Effector CD4-positive, alpha-beta T cell (primary cell): ENCODE measurements at regions not wholly inside any gene's neighbourhood (a gene's known extent, or its start where the extent isn't known, plus 50 kb on each side); places are given as distances from the start of the nearest gene placed in this dataset.

Source experiments
- DNase-seq: peaks from one replicate; pipeline ENCODE4 v3.0.0-alpha.2; 2020

GRCh38 chr15:98480844-98481243, 167.5 kb upstream of the IGF1R start:
- DNase-seq: no peak

DNA sequence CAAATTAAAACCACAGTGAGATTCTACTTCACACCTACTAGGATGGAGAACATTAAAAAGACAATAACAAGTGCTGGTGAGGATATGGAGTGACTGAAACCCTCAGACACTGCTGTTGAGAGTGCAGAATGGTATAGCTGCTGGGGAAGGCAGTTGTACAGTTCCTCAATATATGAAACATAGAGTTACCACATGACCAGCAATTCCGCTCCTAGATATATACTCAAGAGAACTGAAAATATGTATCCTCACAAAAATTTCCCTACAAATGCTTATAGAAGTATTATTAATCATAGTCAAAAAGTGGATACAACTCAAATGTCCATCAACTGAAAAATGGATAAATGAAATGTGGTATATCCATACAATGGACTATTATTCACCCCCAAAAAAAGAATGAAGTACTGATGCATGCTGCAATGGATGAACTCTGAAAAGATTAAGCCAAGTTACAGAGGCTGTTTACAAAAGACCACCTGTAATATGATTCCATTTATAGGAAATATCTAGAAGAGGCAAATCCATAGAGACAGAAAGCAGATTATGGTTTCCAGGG, 164.7 kb upstream of the IGF1R start:
- no peak for DNase-seq

DNA sequence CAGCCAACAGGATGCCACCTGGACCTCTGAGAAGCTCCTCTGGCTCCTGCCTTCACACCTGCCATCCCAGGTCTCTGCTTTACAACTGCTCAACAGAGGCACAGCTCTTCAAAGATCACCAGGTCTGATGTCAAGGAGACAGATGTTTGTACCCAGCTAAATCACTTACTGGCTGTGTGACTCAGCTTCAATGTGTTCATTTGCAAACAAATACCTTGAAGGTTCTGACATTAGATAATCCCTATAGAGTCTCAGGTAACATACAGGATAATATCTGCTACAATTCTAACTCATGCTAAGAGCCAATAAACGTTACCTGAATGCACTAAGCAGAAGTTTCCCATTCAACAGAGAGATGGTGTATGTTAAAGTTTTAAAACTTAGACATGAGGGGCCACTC, 163.4 kb upstream of the IGF1R start:
- no peak for DNase-seq

GRCh38 chr15:98485451-98485850, 162.9 kb upstream of the IGF1R start:
- DNase-seq: no peak

DNA sequence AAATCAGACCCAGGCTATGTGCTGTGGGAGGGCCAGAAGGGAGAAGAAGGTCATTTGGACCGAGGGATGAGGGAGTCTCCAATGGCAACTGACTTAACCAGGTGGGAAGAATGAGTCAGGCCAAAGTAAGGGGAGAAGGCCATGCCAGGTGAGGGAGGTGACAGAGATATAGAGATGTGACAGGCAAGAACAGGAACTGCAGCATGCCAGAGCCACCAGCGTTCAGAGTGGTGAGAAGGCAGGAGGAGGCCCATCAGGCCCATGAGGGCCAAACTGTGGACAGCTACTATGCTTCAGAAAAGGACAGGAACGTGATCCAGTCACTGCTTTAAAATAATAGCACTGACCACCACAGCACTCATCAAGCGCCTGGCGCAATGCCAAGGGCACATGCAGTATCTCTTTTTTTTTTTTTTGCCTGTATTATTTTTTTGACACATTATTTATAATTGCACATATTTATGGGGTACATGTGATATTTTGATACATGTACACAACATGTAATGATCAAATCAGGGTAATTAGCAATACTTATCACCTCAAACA, 154.3 kb upstream of the IGF1R start:
- no peak for DNase-seq

DNA sequence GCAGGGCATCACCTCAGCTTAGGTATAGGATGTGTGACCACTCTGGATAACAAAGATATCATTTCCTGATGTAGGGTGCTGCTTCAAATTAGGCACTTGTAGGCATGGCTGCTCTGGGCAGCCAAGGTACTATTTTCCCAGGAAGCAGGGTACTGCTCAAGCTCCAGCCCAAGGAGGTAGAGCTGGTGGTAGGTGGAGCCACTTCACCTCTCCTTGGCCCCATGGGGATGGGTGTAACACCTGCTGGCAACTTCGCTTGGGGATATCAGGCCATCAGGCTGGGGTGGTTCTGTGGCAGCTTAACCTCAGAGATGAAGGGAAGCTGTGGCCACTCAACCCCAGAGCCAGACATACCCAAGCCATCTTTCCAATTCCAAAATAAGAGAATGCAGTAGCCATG, 147.1 kb upstream of the IGF1R start:
- no peak for DNase-seq

DNA sequence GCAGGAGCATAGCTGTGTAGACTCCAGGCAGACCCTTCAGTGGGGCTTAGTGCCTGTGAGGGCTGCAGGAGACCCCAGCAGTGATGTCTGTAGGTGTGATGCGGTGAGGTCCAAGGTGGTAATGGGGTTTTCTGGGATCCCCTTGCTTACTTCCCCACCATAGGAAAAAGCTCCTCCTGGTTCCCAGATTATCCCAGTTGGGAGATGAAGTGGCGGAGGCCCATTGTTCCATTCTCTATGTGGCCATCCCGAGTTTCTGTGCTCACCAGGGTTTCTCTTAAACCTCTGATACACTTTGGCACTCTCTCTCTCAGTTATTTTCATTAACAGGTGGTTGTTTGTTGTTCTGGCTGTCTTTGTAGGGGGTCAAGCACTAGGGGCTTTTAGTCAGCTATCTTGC, 146.7 kb upstream of the IGF1R start:
- no peak for DNase-seq

GRCh38 chr15:98503970-98504369, 144.4 kb upstream of the IGF1R start:
- DNase-seq: no peak

GRCh38 chr15:98504998-98505397, 143.3 kb upstream of the IGF1R start:
- DNase-seq: no peak

DNA sequence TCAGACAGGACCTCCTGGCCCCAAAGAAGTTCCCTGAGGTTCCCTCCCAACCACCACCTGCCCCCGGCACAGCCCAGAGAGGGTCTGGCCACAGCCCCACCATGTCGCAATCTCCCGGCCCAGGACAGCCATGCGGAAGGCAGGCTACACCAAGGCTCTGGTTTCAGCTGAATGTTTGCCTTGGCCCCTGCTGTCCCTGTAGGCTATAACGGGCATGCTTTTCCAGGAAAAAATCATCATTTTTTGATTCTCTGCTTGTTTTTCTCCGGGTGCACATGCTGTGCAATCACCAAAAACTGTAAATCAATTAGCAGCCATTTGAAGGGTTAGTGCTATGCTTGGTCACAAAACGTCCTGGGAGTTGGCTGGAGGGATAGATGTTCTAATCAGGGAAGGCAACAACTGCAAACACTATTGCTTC, 142.7 kb upstream of the IGF1R start:
- no peak for DNase-seq

DNA sequence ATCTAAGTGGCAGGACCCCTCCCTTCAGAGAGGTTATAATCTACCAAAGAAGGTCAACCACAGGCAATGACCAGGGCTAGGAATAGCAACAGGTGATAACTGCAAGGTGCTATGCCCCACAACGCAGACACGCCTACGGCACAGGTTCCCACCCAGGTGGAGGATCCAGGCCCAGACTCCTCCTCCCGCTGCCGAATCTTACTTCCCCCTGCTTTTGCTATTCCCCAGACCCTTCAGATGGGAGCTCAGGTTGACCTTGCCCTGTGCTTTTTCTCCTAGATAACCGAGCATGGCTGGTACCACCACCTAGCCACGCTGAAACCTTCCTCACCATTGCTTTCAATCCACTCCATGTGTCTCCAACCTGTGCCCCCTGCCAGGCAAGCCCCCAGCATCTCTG, 142.2 kb upstream of the IGF1R start:
- no peak for DNase-seq

- no peak for DNase-seq
These were observed 141.6 kb upstream of the IGF1R start for GRCh38 chr15:98506711-98507110.

DNA sequence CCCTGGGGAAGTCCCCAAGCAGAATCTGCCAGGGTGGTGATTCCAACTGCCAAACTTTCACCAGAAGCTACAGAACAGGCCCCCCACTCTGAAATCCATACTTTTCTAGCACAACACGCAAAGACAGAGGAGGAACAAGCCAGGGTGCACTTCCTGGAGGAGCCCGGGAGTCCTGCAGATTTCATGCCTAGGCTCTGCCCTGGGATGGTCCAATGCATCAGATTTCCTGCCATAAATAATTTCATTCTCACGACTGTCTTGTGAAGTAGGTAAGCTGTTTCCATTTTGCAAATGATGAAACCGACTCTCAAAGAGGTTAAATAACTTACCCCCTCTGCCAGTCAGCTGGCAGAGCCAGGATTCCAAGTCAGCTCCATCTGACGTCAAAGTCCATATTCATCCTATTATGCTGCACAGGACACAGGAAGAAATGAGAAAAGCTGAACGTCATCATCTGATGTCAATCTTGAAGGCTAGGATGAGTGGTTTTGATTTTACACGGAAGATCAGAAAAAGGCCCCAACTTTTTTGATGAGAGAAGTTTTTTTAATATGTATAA, 134.8 kb upstream of the IGF1R start:
- no peak for DNase-seq

DNA sequence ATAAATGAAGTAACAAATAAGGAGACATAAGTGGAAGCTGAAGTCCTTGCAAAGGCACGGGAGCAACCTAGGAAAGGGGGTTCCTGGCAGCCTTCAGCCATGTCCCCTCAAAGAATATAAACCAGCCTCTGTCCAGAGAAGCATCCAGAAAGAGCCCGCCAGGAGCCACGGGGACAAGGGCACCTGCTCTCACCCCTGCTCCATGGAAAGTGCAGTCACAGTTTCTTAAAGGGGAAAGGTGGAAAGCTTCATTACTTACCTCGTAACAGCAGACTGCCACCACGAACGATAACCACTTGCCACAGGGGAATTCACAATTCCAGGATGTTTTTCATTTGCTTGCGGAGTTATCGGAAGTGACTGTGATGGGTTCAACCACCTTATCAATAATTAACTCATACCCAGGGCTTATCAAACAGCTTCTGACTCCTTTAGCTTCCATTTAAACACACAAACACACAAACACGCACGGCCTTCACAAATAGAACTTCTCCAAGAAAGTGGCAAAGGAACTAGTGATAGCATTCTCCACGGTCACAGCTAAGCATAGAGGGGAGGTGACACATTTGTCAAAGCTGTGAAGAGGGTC, 134.2 kb upstream of the IGF1R start:
- no peak for DNase-seq

GRCh38 chr15:98518823-98519561, 129.3 kb upstream of the IGF1R start:
- DNase-seq: peak; percentile 17

DNA sequence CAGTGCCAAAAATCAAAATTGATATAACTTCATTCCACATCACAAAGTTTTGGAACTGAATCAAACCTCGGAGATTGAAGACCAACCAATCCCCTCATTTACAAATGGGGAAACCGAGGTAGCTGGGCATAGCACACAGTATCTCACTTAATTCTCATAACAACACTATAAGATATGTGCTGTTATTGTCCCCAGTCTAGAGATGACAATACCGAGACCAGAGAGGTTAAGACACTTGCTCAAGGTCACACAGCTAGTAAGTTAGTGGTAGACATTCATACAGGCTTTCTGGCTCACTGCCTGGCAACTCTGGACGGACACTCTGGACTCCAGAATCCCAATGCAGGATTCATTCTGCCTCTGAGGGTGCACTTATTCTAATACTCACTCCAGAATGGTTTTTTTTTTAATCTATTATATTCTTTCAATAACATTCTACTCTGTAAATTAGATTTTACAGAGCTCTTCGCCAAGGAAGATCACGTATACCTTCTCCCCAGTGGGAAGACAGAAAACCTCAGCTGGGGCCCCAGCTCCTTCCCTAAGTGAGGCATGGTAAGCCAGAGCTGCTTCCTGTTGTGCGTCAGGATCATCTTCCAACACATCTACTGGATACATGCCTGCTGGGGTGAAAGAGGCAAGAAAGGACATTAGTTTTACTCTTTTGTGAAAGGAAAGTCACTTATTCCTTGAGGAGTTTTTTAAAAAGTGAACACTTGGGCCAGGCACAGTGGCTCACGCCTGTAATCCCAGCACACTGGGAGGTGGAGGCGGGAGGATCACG, 128.4 kb upstream of the IGF1R start:
- DNase-seq: no peak

GRCh38 chr15:98522127-98522526, 126.2 kb upstream of the IGF1R start:
- DNase-seq: no peak

DNA sequence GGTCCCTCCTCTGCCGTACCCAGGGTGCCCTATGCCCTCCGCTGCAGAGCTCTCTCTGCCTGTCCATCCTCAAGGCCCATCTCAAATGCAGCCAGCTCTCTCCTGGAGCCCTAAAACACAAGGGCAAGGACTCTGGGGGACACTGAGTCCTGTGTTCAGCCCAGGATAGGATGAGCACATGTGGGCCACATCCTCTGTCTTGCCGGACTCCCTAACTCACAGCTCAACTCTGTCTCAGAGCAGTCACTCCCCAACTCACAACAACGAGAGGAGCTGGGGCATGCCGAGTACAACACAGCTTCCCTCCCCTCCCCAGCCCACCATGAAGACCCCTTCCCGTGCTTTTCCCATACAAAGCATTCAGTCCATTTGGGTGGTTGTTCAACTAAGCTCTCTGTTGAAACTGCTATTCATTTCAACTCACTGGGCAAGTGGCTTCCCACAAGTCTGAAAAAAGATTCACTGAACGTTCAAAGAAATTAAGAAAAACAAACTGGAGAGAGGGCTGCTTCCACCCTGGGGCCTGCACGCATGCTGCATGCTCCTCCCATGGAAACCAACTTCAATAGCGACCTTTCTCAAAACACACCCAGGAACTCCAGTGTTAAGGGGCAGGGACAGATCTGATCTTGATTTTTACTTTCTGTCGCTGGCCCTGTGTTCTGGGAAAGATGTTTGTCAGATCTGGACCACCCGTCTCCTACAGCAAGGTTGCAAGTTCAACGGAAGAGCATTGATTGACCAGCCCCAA, 124.3 kb upstream of the IGF1R start:
- no peak for DNase-seq

GRCh38 chr15:98524838-98525660, 123.3 kb upstream of the IGF1R start:
- no peak for DNase-seq

DNA sequence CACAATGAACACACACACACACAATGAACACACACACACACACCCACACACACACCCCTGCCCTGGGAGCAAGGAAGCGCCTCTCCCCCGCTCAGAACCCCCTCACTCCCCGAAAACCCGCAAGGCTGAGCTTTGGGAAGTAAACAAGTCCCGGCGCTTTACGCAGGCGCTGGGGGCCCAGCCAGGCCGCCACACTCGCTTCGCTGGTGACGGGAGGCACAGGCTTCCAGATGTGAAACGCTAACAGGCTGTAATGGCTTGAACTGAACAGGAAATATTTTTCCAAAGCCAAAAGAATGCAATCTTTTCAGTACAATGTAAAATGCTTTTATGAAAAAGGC, 122.7 kb upstream of the IGF1R start:
- no peak for DNase-seq

DNA sequence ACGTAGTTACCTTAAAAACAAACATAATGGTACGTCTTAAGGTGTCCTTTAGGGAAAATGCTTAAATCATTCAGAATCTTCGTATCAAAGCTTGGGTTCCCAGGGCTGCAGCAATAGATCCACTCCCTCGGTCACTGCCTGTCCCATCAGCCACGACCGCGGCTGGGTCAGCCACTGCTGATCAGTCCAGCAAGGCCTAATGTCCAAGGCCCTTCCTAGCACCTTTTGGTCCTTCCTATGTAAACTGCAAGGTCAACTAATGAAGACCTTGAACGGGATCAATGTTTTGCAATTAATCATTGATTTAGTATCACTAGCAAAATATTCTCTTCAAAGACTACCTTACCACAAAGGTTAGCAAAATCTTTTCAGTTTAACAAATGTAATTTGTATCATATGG, 122.2 kb upstream of the IGF1R start:
- no peak for DNase-seq
